GM04504 (cell line): ENCODE measurements at regions not wholly inside any gene's neighbourhood (a gene's known extent, or its start where the extent isn't known, plus 50 kb on each side); places are given as distances from the start of the nearest gene placed in this dataset.
"Not testable (repeated sequence)": the region's sequence is repeated elsewhere in the genome, so short reads cannot be mapped to it uniquely, and the experiment has no call there.

Experiments used
- DNase-seq: peaks from one replicate; pipeline ENCODE4 v3.0.0-alpha.2; 2012; ENCODE audit warnings: low read depth

GRCh38 chr12:4822572-4822971, 87.1 kb upstream of the KCNA1 start:
- no peak for DNase-seq

GRCh38 chr12:4824380-4824779, 85.3 kb upstream of the KCNA1 start:
- peak; percentile 24 for DNase-seq

GRCh38 chr12:4825011-4825858, 84.5 kb upstream of the KCNA1 start:
- DNase-seq = no peak

GRCh38 chr12:4826909-4827308, 82.8 kb upstream of the KCNA1 start:
- no peak for DNase-seq

GRCh38 chr12:4828176-4828575, 81.5 kb upstream of the KCNA1 start:
- DNase-seq = no peak

- DNase-seq = no peak
These were observed 80.4 kb upstream of the KCNA1 start for GRCh38 chr12:4829161-4829792.

GRCh38 chr12:4829793-4830162, 79.9 kb upstream of the KCNA1 start:
- no peak for DNase-seq

GRCh38 chr12:4830556-4831210, 79.0 kb upstream of the KCNA1 start:
- DNase-seq = no peak

- DNase-seq = no peak
These were observed 76.7 kb upstream of the KCNA1 start for GRCh38 chr12:4833053-4833452.

GRCh38 chr12:4833524-4833923, 76.2 kb upstream of the KCNA1 start:
- no peak for DNase-seq

- DNase-seq = not testable (repeated sequence)
These were observed 67.3 kb upstream of the KCNA1 start for GRCh38 chr12:4842401-4842800.

- no peak for DNase-seq
These were observed 65.8 kb upstream of the KCNA1 start for GRCh38 chr12:4843907-4844306.

GRCh38 chr12:4847713-4848112, 62.0 kb upstream of the KCNA1 start:
- DNase-seq = no peak

- DNase-seq = no peak
These were observed 60.6 kb upstream of the KCNA1 start for GRCh38 chr12:4849115-4849541.

- no peak for DNase-seq
These were observed 59.8 kb upstream of the KCNA1 start for GRCh38 chr12:4849795-4850345.

- no peak for DNase-seq
These were observed 58.8 kb upstream of the KCNA1 start for GRCh38 chr12:4850857-4851380.

- no peak for DNase-seq
These were observed 57.4 kb upstream of the KCNA1 start for GRCh38 chr12:4852308-4852707.

GRCh38 chr12:4852911-4853310, 56.8 kb upstream of the KCNA1 start:
- no peak for DNase-seq

- peak; percentile 54 for DNase-seq
These were observed 54.4 kb upstream of the KCNA1 start for GRCh38 chr12:4855121-4855924.

- no peak for DNase-seq
These were observed 53.1 kb upstream of the KCNA1 start for GRCh38 chr12:4856596-4856995.

GRCh38 chr12:4857472-4858291, 52.0 kb upstream of the KCNA1 start:
- DNase-seq = peak; percentile 16
